OCI-LY7 (cell line): ENCODE measurements at regions not wholly inside any gene's neighbourhood (a gene's known extent, or its start where the extent isn't known, plus 50 kb on each side); places are given as distances from the start of the nearest gene placed in this dataset.

ENCODE experiments used
- CTCF ChIP-seq: fragments of 200-600 bp; sonication (generic); conservative IDR thresholded peaks from 2 replicates; pipeline ENCODE4 v1.5.1; 2014; ENCODE audit warnings: mild to moderate bottlenecking, antibody characterized with exemption, low read length, moderate library complexity, mixed read lengths
- EZH2phosphoT487 ChIP-seq: fragments of 200-600 bp; sonication (generic); IDR thresholded peaks from 2 replicates; pipeline ENCODE4 v1.6.1; 2018; ENCODE audit warnings: low read depth, borderline replicate concordance, mild to moderate bottlenecking, mixed run types, antibody characterized with exemption, low read length, moderate library complexity, mixed read lengths

- TF ChIP-seq CTCF (no peak), EZH2phosphoT487 (no peak)
Observed at GRCh38 chr7:10821156-10821555, 152.5 kb upstream of the PHF14 start.
